SU-DHL-6 (cell line): ENCODE measurements at regions not wholly inside any gene's neighbourhood (a gene's known extent, or its start where the extent isn't known, plus 50 kb on each side); places are given as distances from the start of the nearest gene placed in this dataset.

Source experiments
- H2AFZ ChIP-seq: fragments of 200-600 bp; sonication (generic); 2 replicates; pipeline ENCODE4 v1.6.1; 2014; ENCODE audit warnings: low read depth, mild to moderate bottlenecking, moderate library complexity, mixed read lengths, antibody characterized with exemption, low read length; ENCODE audit not compliant: severe bottlenecking
- H3F3A ChIP-seq: fragments of 200-600 bp; shearing (Covaris generic); 2 replicates; pipeline ENCODE4 v1.6.0; 2016; ENCODE audit warnings: antibody characterized with exemption, mild to moderate bottlenecking; ENCODE audit not compliant: insufficient read depth
- H3K27ac ChIP-seq: fragments of 200-600 bp; sonication (generic); 2 replicates; pipeline ENCODE4 v1.5.1; 2016; ENCODE audit warnings: low read depth, mild to moderate bottlenecking, low read length, moderate library complexity, mixed read lengths
- H3K27me3 ChIP-seq: fragments of 200-600 bp; sonication (generic), shearing (Covaris generic); 2 replicates; pipeline ENCODE4 v1.6.0; 2014; ENCODE audit warnings: mild to moderate bottlenecking, low read length
- H3K36me3 ChIP-seq: fragments of 200-600 bp; sonication (generic); 2 replicates; pipeline ENCODE4 v1.6.1; 2014; ENCODE audit warnings: mild to moderate bottlenecking, low read length, mixed read lengths
- H3K4me2 ChIP-seq: fragments of 300-600, 200-600 bp; shearing (Covaris generic), sonication (generic); 2 replicates; pipeline ENCODE4 v1.6.0; 2014; ENCODE audit warnings: low read length, low read depth, mild to moderate bottlenecking; ENCODE audit not compliant: poor library complexity, severe bottlenecking
- H3K4me3 ChIP-seq: fragments of 200-600 bp; sonication (generic); 2 replicates; pipeline ENCODE4 v1.5.1; 2014; ENCODE audit warnings: antibody characterized with exemption, low read length, mild to moderate bottlenecking, mixed read lengths; ENCODE audit not compliant: insufficient read depth, poor library complexity, severe bottlenecking
- H3K79me2 ChIP-seq: fragments of 200-600 bp; sonication (generic); 2 replicates; pipeline ENCODE4 v1.6.1; 2014; ENCODE audit warnings: mild to moderate bottlenecking, low read length, moderate library complexity; ENCODE audit not compliant: insufficient read depth
- H3K9ac ChIP-seq: fragments of 200-600 bp; sonication (generic); 2 replicates; pipeline ENCODE4 v1.7.0; 2014; ENCODE audit warnings: mild to moderate bottlenecking, low read length
- H3K9me2 ChIP-seq: fragments of 200-600 bp; sonication (generic); replicated peaks from 2 replicates; pipeline ENCODE4 v1.6.1; 2014; ENCODE audit warnings: low read length; ENCODE audit not compliant: insufficient read depth
- H3K9me3 ChIP-seq: fragments of 200-600 bp; sonication (generic); 2 replicates; pipeline ENCODE4 v1.6.1; 2014; ENCODE audit warnings: low read length, mixed read lengths; ENCODE audit not compliant: insufficient read depth
- H4K20me1 ChIP-seq: fragments of 200-600 bp; sonication (generic); 2 replicates; pipeline ENCODE4 v1.6.1; 2014; ENCODE audit warnings: low read depth, mild to moderate bottlenecking, antibody characterized with exemption, low read length, moderate library complexity, mixed read lengths
- EZH2phosphoT487 ChIP-seq: fragments of 200-600 bp; sonication (generic), shearing (Covaris generic); conservative IDR thresholded peaks from 2 replicates; pipeline ENCODE4 v1.6.1; 2018; ENCODE audit warnings: mild to moderate bottlenecking, antibody characterized with exemption, low read length, moderate library complexity, mixed read lengths
- TF ChIP-seq, protein P1 (sequence below): fragments of 200-600 bp; sonication (generic); IDR thresholded peaks from one replicate; pipeline ENCODE4 v1.5.1; 2017; ENCODE audit warnings: antibody characterized with exemption, mild to moderate bottlenecking, low read length, moderate library complexity; ENCODE audit not compliant: insufficient read depth, poor library complexity, severe bottlenecking

GRCh38 chr2:145740302-145740701, 1220.4 kb upstream of the ZEB2 start:
- H3F3A ChIP-seq = no peaks in the 10 kb centered on the region
- no peak for TF ChIP-seq EZH2phosphoT487
- TF ChIP-seq, protein P1, sequence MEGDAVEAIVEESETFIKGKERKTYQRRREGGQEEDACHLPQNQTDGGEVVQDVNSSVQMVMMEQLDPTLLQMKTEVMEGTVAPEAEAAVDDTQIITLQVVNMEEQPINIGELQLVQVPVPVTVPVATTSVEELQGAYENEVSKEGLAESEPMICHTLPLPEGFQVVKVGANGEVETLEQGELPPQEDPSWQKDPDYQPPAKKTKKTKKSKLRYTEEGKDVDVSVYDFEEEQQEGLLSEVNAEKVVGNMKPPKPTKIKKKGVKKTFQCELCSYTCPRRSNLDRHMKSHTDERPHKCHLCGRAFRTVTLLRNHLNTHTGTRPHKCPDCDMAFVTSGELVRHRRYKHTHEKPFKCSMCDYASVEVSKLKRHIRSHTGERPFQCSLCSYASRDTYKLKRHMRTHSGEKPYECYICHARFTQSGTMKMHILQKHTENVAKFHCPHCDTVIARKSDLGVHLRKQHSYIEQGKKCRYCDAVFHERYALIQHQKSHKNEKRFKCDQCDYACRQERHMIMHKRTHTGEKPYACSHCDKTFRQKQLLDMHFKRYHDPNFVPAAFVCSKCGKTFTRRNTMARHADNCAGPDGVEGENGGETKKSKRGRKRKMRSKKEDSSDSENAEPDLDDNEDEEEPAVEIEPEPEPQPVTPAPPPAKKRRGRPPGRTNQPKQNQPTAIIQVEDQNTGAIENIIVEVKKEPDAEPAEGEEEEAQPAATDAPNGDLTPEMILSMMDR = no peak
- H3K79me2 ChIP-seq = no peaks in the 10 kb centered on the region
- H3K4me2 ChIP-seq = no peak overlapping the region
- no peak overlapping the region for H3K9ac ChIP-seq
- no peaks in the 10 kb centered on the region for H3K27me3 ChIP-seq
- H3K27ac ChIP-seq = no peak overlapping the region
- H4K20me1 ChIP-seq = no peaks in the 10 kb centered on the region
- H3K9me2 ChIP-seq = no peaks in the 10 kb centered on the region
- H3K4me3 ChIP-seq = no peak overlapping the region
- no peak overlapping the region for H2AFZ ChIP-seq
- H3K9me3 ChIP-seq = no peaks in the 10 kb centered on the region
- no peaks in the 10 kb centered on the region for H3K36me3 ChIP-seq

DNA sequence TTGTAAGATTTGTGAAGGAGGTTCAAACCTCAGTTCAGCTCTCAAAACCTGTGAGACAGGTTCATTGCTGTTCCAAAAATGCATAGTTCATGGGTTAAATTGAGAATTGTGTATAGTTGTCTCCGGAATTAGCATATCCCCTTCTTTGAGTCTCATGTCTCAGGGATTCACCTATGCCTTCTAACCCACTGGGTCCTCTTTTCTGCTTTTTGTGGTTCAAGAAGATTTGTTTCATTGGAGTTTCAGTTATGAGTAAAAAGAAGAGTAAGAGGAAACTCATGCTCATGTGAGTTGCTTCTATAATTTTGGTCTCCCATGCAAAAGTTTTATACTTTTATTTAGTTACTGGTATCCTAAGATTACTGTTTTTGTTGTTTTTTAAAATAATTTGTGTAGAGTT, 1219.8 kb upstream of the ZEB2 start:
- Histone ChIP-seq H3K36me3 (no peaks in the 10 kb centered on the region), H3F3A (no peaks in the 10 kb centered on the region), H3K9me3 (no peaks in the 10 kb centered on the region), H3K4me2 (no peak overlapping the region), H3K9me2 (no peaks in the 10 kb centered on the region), H3K27me3 (no peaks in the 10 kb centered on the region), H3K79me2 (no peaks in the 10 kb centered on the region), H2AFZ (no peak overlapping the region), H3K9ac (no peak overlapping the region), H3K4me3 (no peak overlapping the region), H3K27ac (no peak overlapping the region), H4K20me1 (no peaks in the 10 kb centered on the region)
- TF ChIP-seq EZH2phosphoT487 = no peak
- TF ChIP-seq, protein P1 = no peak

- Histone ChIP-seq H3K27me3 (no peaks in the 10 kb centered on the region), H3K9ac (no peak overlapping the region), H3K4me2 (no peak overlapping the region), H4K20me1 (no peaks in the 10 kb centered on the region), H3K9me2 (no peaks in the 10 kb centered on the region), H2AFZ (no peak overlapping the region), H3K36me3 (no peaks in the 10 kb centered on the region), H3K79me2 (no peaks in the 10 kb centered on the region), H3F3A (no peaks in the 10 kb centered on the region), H3K27ac (no peak overlapping the region), H3K9me3 (no peaks in the 10 kb centered on the region), H3K4me3 (no peak overlapping the region)
- TF ChIP-seq EZH2phosphoT487 = no peak
- TF ChIP-seq, protein P1 = no peak
Measured at GRCh38 chr2:145736871-145737270, 1217.0 kb upstream of the ZEB2 start.

DNA sequence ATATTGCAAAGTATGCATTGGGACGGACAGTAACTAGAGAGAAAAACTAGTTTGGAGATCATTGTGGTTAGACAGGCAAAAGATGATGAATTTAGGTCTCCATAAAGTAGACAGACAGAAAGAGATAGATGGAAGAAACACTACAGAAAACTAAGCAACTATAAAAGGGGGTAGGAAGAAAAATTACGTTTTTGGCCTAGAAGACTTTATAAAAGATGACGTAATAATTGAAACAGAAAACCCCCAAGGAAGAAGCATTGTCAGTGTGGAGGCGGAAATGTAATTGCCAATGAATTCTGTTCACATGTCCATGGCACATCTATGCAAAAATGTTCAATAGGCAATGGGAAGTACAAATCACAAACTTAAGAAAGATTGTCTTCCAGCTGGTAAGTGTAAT, 1211.5 kb upstream of the ZEB2 start:
- Histone ChIP-seq H3K9ac (no peak overlapping the region), H3K9me2 (no peaks in the 10 kb centered on the region), H3K27ac (no peak overlapping the region), H3K4me2 (no peak overlapping the region), H3K36me3 (no peaks in the 10 kb centered on the region), H3K27me3 (no peaks in the 10 kb centered on the region), H3K79me2 (no peaks in the 10 kb centered on the region), H2AFZ (no peak overlapping the region), H3K4me3 (no peak overlapping the region), H3F3A (no peaks in the 10 kb centered on the region), H4K20me1 (no peaks in the 10 kb centered on the region), H3K9me3 (no peaks in the 10 kb centered on the region)
- TF ChIP-seq, protein P1 = no peak
- no peak for TF ChIP-seq EZH2phosphoT487
